OCI-LY3 (cell line): ENCODE measurements at regions not wholly inside any gene's neighbourhood (a gene's known extent, or its start where the extent isn't known, plus 50 kb on each side); places are given as distances from the start of the nearest gene placed in this dataset.

Experiments
- CTCF ChIP-seq: fragments of 200-600, 300-600 bp; sonication (generic); IDR thresholded peaks from 2 replicates; pipeline ENCODE4 v1.5.1; 2014; ENCODE audit warnings: antibody characterized with exemption, low read length, low read depth
- EZH2phosphoT487 ChIP-seq: fragments of 200-600 bp; shearing (Covaris generic); IDR thresholded peaks from 2 replicates; pipeline ENCODE4 v1.6.1; 2018; ENCODE audit warnings: antibody characterized with exemption, mixed run types, low read depth

GRCh38 chr4:106773076-106773905 lies 262.8 kb downstream of the DKK2 start:
- TF ChIP-seq CTCF (no peak), EZH2phosphoT487 (no peak)
